ENCODE measurements at regions not wholly inside any gene's neighbourhood (a gene's known extent, or its start where the extent isn't known, plus 50 kb on each side); places are given as distances from the start of the nearest gene placed in this dataset.

- TF ChIP-seq TAF1 (IDR thresholded peaks at IDR 0.05; ENCODE audit: borderline replicate concordance, low read depth, low read length) (no peak), POLR2A (IDR thresholded peaks at IDR 0.05; ENCODE audit: low read depth, low read length) (no peak)
These were observed 1536.2 kb downstream of the PLA2G4A start for GRCh38 chr1:188364927-188365449.

Measured in GM12892 (cell line).